Amniotic stem cell (primary cell): ENCODE measurements at regions not wholly inside any gene's neighbourhood (a gene's known extent, or its start where the extent isn't known, plus 50 kb on each side); places are given as distances from the start of the nearest gene placed in this dataset.
"Not testable (repeated sequence)": the region's sequence is repeated elsewhere in the genome, so short reads cannot be mapped to it uniquely, and the experiment has no call there.

Experiments
- DNase-seq: peaks from one replicate; lab custom pipeline; 2025; lab: John Stamatoyannopoulos, UW

GRCh38 chr4:82077471-82077995 lies 296.3 kb downstream of the HNRNPD start:
- DNase-seq: not testable (repeated sequence)

DNA sequence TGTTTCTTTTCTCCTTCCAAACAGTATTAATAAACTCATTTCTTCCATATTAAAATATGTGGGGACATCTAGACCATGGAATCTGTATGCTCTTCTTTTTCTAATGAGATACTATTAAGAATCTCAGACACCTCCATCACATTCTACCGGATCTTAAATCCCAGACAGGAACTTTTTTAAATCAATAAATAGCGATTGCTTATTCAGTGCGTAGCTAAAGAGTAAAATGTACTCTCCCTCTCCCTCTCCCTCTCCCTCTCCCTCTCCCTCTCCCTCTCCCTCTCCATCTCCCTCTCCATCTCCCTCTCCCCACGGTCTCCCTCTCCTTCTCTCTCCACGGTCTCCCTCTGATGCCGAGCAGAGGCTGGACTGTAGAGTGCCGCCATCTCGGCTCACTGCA lies 297.0 kb downstream of the HNRNPD start:
- no peak for DNase-seq

DNA sequence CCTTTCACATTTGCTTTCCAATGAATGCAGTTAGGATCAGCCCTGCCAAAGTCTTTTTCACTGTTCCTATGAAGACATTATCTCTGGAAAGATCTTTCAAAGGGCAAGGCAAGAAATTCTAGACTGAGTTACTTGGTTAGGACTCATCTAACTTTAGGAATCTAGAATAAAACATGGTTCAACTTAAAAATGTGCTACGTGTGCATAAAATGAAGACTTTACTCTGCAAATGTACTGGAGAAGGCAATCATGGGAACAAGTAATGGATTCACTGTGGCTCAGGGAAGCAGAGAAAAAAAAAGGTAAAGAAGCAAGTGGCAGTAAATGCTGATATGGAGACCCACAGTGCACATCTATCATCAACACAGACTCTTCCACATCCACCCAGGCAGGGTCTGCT lies 297.4 kb downstream of the HNRNPD start:
- DNase-seq: no peak

DNA sequence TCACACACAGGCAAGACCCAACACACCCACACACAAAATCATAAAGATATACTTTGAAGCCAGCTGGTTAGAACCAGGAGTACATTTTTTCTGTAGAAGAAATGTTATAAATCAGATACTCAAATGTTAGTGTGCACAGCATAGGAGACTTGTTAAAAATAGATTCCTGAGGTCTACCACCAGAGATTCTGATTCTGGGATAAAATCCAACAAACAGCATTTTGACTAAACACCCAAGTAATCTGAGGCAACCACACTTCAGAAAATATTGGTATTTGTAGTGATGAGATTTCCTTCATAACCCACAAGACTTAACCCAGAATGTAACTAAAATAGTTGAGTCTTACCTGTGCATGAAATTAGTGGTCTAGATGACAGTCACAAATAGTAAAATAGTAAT lies 301.8 kb downstream of the HNRNPD start:
- no peak for DNase-seq

DNA sequence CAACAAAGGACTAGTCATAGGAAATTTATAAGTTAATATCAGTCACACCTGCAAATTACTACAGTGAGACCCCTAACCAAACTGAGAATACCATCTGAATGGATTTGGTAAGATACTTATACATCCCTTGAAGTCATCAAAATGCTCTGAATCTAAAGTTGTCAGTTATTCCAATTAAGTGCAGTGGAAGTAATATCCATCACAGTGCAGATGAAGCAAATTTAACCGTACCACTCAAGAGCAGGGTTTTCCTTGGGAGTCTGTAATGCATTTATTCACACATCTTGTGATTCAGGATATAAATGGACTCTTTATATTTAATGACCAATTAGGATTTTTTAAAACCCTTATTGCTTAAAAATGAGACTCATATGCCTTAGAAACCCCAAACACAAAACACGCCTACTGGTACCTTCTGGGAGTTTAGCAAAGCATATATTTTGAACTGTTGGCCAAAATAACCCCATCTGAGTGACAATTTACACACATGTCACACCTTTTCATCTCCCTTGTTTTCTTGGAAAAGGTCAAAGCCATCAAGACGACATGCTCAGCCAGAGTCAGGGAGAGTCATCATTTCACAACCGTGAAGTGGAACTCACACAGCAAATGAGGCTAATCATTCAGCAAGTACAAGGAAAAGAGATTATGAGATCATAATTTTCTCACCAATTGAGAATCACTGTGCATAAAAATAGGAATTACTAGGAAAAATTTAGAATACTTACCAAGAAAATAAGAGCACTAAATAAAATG lies 303.7 kb downstream of the HNRNPD start:
- no peak for DNase-seq

- DNase-seq: no peak
Observed at GRCh38 chr4:82063017-82063416, 310.8 kb downstream of the HNRNPD start.

DNA sequence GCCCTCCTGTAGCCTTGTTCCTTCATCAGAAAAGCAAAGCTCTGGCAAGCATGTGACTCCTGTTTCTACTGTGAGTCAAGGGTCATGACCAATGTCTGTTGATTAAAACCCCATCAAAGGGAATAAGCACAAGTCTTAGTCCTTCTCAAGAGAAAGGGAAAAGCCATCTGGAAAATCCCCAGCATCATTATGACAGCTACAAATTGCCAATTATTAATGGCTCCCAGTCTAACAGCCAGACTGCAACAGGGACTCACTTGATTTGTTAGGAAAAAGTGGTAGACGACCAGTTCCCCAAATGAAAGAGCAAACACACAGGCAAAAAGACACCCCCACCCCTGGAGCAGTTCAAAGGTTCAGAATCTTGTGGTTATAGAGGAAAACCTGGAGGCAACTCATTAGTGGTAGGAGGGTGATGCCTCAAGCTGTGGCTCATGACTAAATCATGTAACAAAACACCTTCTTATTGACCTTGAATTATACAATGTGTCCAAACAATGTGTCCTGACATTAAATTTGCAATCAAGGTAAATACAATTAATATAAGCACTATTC lies 315.7 kb downstream of the HNRNPD start:
- no peak for DNase-seq

- DNase-seq: no peak
Observed at GRCh38 chr4:82055156-82055555, 318.6 kb downstream of the HNRNPD start.

DNA sequence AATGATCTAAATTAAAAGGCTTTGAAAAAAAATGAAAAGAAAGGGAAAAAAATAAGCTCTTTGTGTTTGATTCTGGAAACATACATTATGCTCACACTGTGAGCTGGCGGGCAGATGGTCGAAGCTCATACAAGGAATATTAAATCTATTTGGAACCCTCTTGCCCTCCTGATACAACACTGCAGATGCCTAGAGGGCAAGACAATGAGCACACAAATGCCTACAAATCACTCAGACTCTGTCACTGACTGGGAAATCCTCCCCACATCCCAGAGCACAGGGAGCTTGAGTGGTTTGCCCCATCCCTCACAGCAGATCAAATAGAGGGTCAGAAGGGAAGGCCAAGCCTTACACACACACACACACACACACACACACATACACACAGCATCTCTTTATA lies 320.4 kb downstream of the HNRNPD start:
- no peak for DNase-seq

- DNase-seq: no peak
Observed at GRCh38 chr4:82050796-82051195, 323.0 kb downstream of the HNRNPD start.

DNA sequence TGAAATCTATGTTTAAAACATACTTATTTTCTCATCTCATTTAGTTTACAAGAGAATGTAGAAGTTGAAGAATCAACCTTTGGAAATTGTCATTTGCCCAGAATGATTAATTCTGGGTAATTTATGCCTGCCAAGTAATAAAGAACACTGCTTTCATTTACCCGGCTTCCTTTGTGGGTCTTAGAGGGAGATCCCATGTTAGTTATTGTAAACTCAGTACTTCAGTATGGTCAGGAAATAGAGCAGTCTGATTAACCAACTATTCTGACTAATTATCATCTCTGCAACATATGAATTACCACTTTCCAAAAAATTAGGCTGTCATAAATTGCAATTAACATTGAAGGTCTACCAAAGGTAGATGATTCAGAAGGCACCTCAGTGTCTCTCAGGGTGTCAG lies 324.5 kb downstream of the HNRNPD start:
- DNase-seq: no peak

DNA sequence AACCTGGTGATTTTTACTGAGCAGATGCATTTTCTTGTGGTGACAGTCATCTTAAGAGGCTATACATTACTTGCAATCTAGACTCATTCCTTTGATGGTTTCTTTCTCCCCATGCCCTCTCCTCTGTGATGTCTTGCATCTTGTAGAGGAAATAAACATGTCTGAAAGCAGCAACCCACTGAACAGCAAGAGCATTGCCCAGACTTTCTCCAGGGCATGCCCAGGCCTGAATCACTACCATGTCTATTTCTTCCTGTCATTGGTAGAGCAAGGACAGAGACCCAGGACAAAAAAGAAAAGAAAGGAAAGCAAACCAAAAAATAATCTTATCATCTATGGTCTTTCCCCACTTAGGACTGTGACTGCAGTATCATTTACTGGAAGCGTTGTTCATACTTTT lies 326.1 kb downstream of the HNRNPD start:
- DNase-seq: no peak

DNA sequence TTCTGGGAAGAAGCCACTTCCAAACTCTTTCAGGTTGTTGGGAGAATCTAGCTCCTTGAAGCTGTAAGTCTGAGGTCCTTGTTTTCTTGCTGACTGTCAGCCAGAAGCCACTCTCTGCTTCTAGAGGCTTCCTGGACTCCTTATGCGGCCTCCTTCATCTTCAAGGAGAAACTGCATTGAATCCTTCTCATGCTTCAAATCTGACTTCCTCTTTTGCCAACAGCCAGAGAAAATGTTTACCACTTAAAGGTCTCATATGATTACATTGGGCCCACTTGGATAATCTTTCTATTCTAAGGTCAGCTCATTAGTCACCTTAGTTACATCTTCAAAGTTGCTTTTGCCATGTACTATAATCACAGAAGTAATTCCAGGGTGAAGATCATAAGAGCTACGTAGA lies 327.0 kb downstream of the HNRNPD start:
- no peak for DNase-seq

GRCh38 chr4:82045267-82045666 lies 328.5 kb downstream of the HNRNPD start:
- DNase-seq: no peak

- DNase-seq: no peak
Observed at GRCh38 chr4:82044141-82044993, 329.4 kb downstream of the HNRNPD start.

GRCh38 chr4:82043809-82044137 lies 330.0 kb downstream of the HNRNPD start:
- no peak for DNase-seq

- no peak for DNase-seq
Observed at GRCh38 chr4:82043081-82043808, 330.5 kb downstream of the HNRNPD start.

- DNase-seq: no peak
Observed at GRCh38 chr4:82042042-82042441, 331.7 kb downstream of the HNRNPD start.

DNA sequence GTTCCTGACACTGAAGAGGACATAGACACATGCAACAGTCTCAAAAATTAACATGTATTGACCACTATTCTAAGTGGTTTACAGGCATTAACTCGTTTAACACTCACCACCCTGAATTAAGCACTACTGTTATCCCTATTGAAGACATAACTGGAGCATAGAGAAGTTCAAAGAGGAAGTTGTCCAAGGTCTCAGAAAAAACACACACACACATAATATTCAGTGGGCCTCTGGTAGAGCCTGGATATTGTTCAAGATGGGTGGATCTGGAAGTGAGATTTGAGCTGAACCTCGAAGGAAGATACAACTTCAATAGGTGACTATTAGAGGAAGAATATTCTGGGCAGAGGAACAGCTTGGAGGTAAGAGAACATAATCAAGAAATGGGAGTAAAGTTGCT lies 334.9 kb downstream of the HNRNPD start:
- DNase-seq: no peak

DNA sequence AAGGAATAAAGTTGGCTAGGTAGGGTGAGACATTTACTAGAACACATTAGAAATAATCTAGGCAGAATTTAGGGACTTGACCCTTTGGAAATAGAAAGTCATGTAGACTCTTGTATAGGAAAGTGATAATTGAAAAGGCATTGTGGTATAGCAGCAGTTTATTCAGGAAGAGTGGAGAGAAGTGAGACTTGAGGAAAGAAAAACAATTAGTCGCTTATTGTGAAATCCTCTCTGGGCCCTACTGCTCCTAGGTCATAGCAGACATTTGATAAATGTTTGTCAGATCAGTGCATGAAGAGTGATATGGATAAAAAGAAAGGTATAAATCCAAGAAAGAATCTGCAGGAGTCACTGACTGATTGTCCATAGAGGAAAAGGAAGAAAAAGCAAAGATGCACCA lies 337.6 kb downstream of the HNRNPD start:
- DNase-seq: no peak

DNA sequence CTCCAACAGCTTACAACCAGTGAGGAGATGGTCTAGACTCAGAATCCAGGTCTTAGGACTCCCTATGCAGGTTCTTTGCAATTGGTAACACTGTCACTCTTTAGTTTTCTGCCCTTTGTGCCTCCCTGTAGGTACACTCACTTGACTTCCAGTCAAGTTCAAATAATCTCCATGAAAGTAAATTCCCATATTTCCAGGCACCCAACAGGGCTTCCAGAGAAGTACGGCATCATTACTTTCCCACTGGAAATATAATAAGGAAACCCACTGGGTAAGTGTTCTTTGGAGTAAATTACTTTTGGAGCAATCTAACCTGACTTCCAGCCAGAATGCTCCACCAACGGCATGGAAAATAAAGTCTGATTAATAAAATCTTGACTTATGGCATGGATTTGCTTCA lies 338.9 kb downstream of the HNRNPD start:
- DNase-seq: no peak

DNA sequence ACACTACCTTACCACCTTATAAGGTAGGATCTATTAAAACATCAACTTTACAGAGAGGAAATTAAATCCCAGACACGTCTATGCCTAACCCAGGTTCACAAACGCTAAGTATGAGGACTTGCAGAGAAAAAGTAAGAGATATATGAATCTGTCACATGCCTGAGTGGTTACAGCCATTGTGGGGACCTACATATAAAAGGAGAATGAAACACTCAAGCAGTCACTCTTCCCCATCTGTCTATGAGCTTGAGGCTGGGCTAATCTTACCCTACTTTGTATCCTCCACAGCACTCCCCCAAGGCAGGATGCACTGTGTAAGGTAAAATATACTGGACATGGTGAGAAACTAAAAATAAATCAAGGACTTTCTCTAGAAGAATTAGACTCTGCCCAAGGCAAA lies 339.9 kb downstream of the HNRNPD start:
- DNase-seq: no peak
